GM12878 (cell line): ENCODE measurements at regions not wholly inside any gene's neighbourhood (a gene's known extent, or its start where the extent isn't known, plus 50 kb on each side); places are given as distances from the start of the nearest gene placed in this dataset.

ENCODE experiments used
- ATAC-seq: fragments of 200-7000 bp; cut with Tn5 transposase; 3 replicates; pipeline ENCODE4 v1.9.1; 2020; ENCODE audit warnings: mild to moderate bottlenecking, moderate library complexity
- BruUV-seq: library from RNA; stranded (reverse); fragments of 400-500 nt; replicated peaks from 2 replicates; lab custom pipeline; 2021; lab: Mats Ljungman, UMichigan
- CTCF ChIA-PET: fragments of 300-600 bp; sonication (Branson Sonifier 250); formaldehyde crosslinking; extraction: SDS; loops from one replicate; lab custom pipeline; 2021; ENCODE audit warnings: inconsistent platforms; lab: Yijun Ruan, JAX
- POLR2A ChIA-PET: fragments of 350-600 bp; formaldehyde crosslinking; extraction: SDS; loops from one replicate; lab custom pipeline; 2021; ENCODE audit warnings: inconsistent platforms; lab: Charles Lee
- RAD21 ChIA-PET: fragments of 300-600 bp; sonication (Branson Sonifier 250); formaldehyde crosslinking; loops from one replicate; lab custom pipeline; 2023; ENCODE audit warnings: antibody characterized with exemption; ENCODE audit not compliant: unreplicated experiment; lab: Charles Lee
- SMC1A ChIA-PET: fragments of 300-600 bp; sonication (Branson Sonifier 250); formaldehyde crosslinking; loops from one replicate; lab custom pipeline; 2023; ENCODE audit not compliant: unreplicated experiment, uncharacterized antibody; lab: Charles Lee
- DNase-seq: peaks from one replicate; pipeline ENCODE4 v3.0.0-alpha.2; 2011; ENCODE audit warnings: low read depth, low spot score
- FAIRE-seq: peaks from 3 replicates; lab custom pipeline; 2011; peaks lifted over from hg19 to GRCh38; lab: Jason Lieb, UNC
- H2AFZ ChIP-seq: 2 replicates; pipeline ENCODE4 v1.6.0; 2011; ENCODE audit warnings: low read depth, low read length, control low read depth; ENCODE audit not compliant: control insufficient read depth
- H3K27ac ChIP-seq: 2 replicates; pipeline ENCODE4 v1.5.1; 2011; ENCODE audit warnings: control low read depth; ENCODE audit not compliant: control insufficient read depth, insufficient read depth
- H3K27me3 ChIP-seq, 2 experiments: replicated peaks in 1 of 2; 2 replicates each; pipeline versions ENCODE4 v1.6.0 to v1.6.1; 2011; ENCODE audit warnings: low read length in 1 of 2; ENCODE audit not compliant: control insufficient read depth in 2 of 2, insufficient read depth in 2 of 2
- H3K36me3 ChIP-seq, 2 experiments: 2 replicates each; pipeline ENCODE4 v1.5.1; 2011; ENCODE audit warnings: low read length in 1 of 2; ENCODE audit not compliant: control insufficient read depth in 2 of 2, insufficient read depth in 2 of 2
- H3K4me1 ChIP-seq: 2 replicates; pipeline ENCODE4 v1.6.1; 2011; ENCODE audit warnings: mild to moderate bottlenecking, low read length, moderate library complexity, mixed read lengths; ENCODE audit not compliant: control insufficient read depth, insufficient read depth
- H3K4me2 ChIP-seq: 2 replicates; pipeline ENCODE4 v1.6.0; 2011; ENCODE audit warnings: control low read depth; ENCODE audit not compliant: control insufficient read depth, insufficient read depth
- H3K4me3 ChIP-seq: fragments of 200-600 bp; sonication (generic); 2 replicates; pipeline ENCODE4 v1.5.1; 2016
- H3K79me2 ChIP-seq: 2 replicates; pipeline ENCODE4 v1.6.0; 2011; ENCODE audit warnings: low read length; ENCODE audit not compliant: control insufficient read depth, insufficient read depth
- H3K9ac ChIP-seq: 2 replicates; pipeline ENCODE4 v1.8.0; 2011; ENCODE audit warnings: low read length, control low read depth, mixed read lengths; ENCODE audit not compliant: control insufficient read depth, insufficient read depth
- H3K9me3 ChIP-seq: replicated peaks from 3 replicates; pipeline ENCODE4 v1.5.1; 2011; ENCODE audit warnings: mild to moderate bottlenecking, low read length; ENCODE audit not compliant: control insufficient read depth, insufficient read depth
- H4K20me1 ChIP-seq: 2 replicates; pipeline ENCODE4 v1.6.0; 2011; ENCODE audit not compliant: control insufficient read depth, insufficient read depth
- CBX3 ChIP-seq: fragments of 200-600 bp; sonication (generic); IDR thresholded peaks from 2 replicates; pipeline ENCODE4 v1.6.1; 2016; ENCODE audit warnings: low read depth, borderline replicate concordance
- CHD1 ChIP-seq: IDR thresholded peaks from 2 replicates; pipeline ENCODE4 v1.6.1; 2012; ENCODE audit warnings: low read depth, low read length, improper control_type of control experiment
- HCFC1 ChIP-seq: fragments of 150-350 bp; IDR thresholded peaks from 2 replicates; pipeline ENCODE4 v1.6.1; 2014; ENCODE audit warnings: low read length
- IRF4 ChIP-seq: IDR thresholded peaks from 2 replicates; pipeline ENCODE4 v1.6.1; 2011; ENCODE audit warnings: low read depth, low read length
- NBN ChIP-seq: fragments of 450-650 bp; IDR thresholded peaks from 2 replicates; pipeline ENCODE4 v1.6.1; 2016
- NFIC ChIP-seq: IDR thresholded peaks from 2 replicates; pipeline ENCODE4 v1.6.1; 2012; ENCODE audit warnings: low read depth, mild to moderate bottlenecking, inconsistent platforms, low read length, moderate library complexity
- NFYB ChIP-seq: IDR thresholded peaks from 2 replicates; pipeline ENCODE4 v1.6.1; 2011; ENCODE audit warnings: low read depth, mild to moderate bottlenecking, low read length, improper control_type of control experiment, moderate library complexity; ENCODE audit not compliant: insufficient read depth
- NRF1 ChIP-seq: conservative IDR thresholded peaks from 2 replicates; pipeline ENCODE4 v1.6.1; 2011; ENCODE audit warnings: mild to moderate bottlenecking, low read depth, low read length, improper control_type of control experiment
- RUNX3 ChIP-seq: IDR thresholded peaks from 2 replicates; pipeline ENCODE4 v1.6.1; 2012; ENCODE audit warnings: low read length, inconsistent platforms
- SIX5 ChIP-seq: IDR thresholded peaks from 2 replicates; pipeline ENCODE4 v1.6.1; 2011; ENCODE audit warnings: mild to moderate bottlenecking, low read depth, low read length, moderate library complexity; ENCODE audit not compliant: severe bottlenecking
- ZBTB11 ChIP-seq: fragments of 450-650 bp; formaldehyde crosslinking; IDR thresholded peaks from 2 replicates; pipeline ENCODE4 v1.5.0; 2022; ENCODE audit warnings: mild to moderate bottlenecking, missing genetic modification characterization
- ZZZ3 ChIP-seq: IDR thresholded peaks from 2 replicates; pipeline ENCODE4 v1.6.1; 2011; ENCODE audit warnings: low read depth; ENCODE audit not compliant: control insufficient read depth, insufficient read length
- WGBS: methylation state at CpG from one replicate; pipeline ENCODE4 v1.1.6; 2016; ENCODE audit warnings: low lambda C conversion rate; ENCODE audit not compliant: insufficient replicate concordance, insufficient coverage; ENCODE audit errors: missing lambda C conversion rate; 5-methylcytosine and 5-hydroxymethylcytosine counted together
- in situ Hi-C: fragments of 300-500 bp; cut with MboI; formaldehyde crosslinking; loops from 9 replicates; pipeline ENCODE4 v1.14.3; 2018; ENCODE audit warnings: mixed read lengths
- intact Hi-C: fragments of 100-400 bp; cut with micrococcal nuclease; formaldehyde crosslinking; loops from one replicate; pipeline ENCODE4 v1.14.2; 2022; ENCODE audit not compliant: unreplicated experiment
- TF ChIP-seq, protein P1 (sequence below), 3 experiments: IDR thresholded peaks in 2 of 3; conservative IDR thresholded peaks in 1 of 3; 2 replicates each; pipeline ENCODE4 v1.5.1; 2011; ENCODE audit warnings: low read depth in 3 of 3, low read length in 3 of 3, mild to moderate bottlenecking in 3 of 3, control low read depth in 2 of 3, moderate library complexity in 2 of 3, inconsistent platforms in 1 of 3, mixed read lengths in 1 of 3; ENCODE audit not compliant: control insufficient read depth in 2 of 3, insufficient read depth in 1 of 3; ENCODE audit errors: extremely low read depth in 1 of 3

DNA sequence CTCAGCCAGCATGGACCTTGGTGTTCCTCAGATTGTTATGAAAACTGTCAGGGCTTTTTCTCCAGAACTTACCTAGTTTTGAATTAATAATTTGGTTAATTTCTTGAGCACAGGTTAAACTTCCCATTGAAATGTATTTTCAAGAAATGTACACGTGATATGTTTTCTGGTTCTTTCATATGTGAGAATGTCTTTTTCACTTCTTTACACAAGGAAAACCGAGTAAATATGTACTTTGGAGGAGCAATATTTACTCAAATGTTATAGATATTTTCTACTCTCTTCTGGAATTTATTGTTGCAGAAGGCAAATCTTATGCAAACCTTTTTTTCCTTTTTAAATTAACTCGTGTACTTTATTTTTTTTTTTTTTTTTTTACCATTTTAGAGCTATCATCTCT lies 134.3 kb downstream of the AHR start:
- Histone ChIP-seq H3K27ac (no peak overlapping the region), H3K4me2 (no peak overlapping the region), H3K4me1 (no peaks in the 10 kb centered on the region), H3K4me3 (no peak overlapping the region), H2AFZ (no peak overlapping the region), H3K27me3 (no peaks in the 10 kb centered on the region), H4K20me1 (no peaks in the 10 kb centered on the region), H3K36me3 (no peaks in the 10 kb centered on the region), H3K9me3 (no peaks in the 10 kb centered on the region; the same call in 2 of the 3 replicates), H3K9ac (no peak overlapping the region), H3K79me2 (no peaks in the 10 kb centered on the region)
- POLR2A ChIA-PET = interaction anchor here (0.6 kb wide), 2 partner anchors 44 to 217 kb away, joined by 3 to 6 read pairs; no protein-coding TSS in a partner anchor
- SMC1A ChIA-PET = no interaction called here
- DNase-seq (no peak), FAIRE-seq (no peak), ATAC-seq (no peak)
- in situ Hi-C loops = no loop called here
- intact Hi-C loops = no loop called here
- CTCF ChIA-PET = interaction anchor here (0.6 to 1.2 kb wide), 2 partner anchors 29 to 30 kb away, joined by 3 read pairs; no protein-coding TSS in a partner anchor
- BruUV-seq = no TSS peak
- RAD21 ChIA-PET = no interaction called here
- TF ChIP-seq CHD1 (no peak), ZZZ3 (no peak), NFIC (no peak), RUNX3 (no peak), NBN (no peak), NFYB (no peak), HCFC1 (no peak), ZBTB11 (CRISPR knock-in tag) (no peak), SIX5 (no peak), CBX3 (no peak), NRF1 (no peak), IRF4 (no peak)
- TF ChIP-seq, protein P1, sequence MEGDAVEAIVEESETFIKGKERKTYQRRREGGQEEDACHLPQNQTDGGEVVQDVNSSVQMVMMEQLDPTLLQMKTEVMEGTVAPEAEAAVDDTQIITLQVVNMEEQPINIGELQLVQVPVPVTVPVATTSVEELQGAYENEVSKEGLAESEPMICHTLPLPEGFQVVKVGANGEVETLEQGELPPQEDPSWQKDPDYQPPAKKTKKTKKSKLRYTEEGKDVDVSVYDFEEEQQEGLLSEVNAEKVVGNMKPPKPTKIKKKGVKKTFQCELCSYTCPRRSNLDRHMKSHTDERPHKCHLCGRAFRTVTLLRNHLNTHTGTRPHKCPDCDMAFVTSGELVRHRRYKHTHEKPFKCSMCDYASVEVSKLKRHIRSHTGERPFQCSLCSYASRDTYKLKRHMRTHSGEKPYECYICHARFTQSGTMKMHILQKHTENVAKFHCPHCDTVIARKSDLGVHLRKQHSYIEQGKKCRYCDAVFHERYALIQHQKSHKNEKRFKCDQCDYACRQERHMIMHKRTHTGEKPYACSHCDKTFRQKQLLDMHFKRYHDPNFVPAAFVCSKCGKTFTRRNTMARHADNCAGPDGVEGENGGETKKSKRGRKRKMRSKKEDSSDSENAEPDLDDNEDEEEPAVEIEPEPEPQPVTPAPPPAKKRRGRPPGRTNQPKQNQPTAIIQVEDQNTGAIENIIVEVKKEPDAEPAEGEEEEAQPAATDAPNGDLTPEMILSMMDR (IDR thresholded peaks at IDR 0.05 in 2 of 3, conservative IDR thresholded peaks at IDR 0.05 in 1 of 3; ENCODE audit: control insufficient read depth in 2 of 3, extremely low read depth in 1 of 3, insufficient read depth in 1 of 3, low read depth in 3 of 3, low read length in 3 of 3) = no peak
- WGBS = 25% methylated on average over 3 of the region's 3 CpGs
